Ishikawa (cell line): ENCODE measurements at regions not wholly inside any gene's neighbourhood (a gene's known extent, or its start where the extent isn't known, plus 50 kb on each side); places are given as distances from the start of the nearest gene placed in this dataset.

Experiments
- FOXM1 ChIP-seq: IDR thresholded peaks from 2 replicates; pipeline ENCODE4 v1.6.1; 2012; ENCODE audit warnings: low read depth, borderline replicate concordance
- MAX ChIP-seq: IDR thresholded peaks from 2 replicates; pipeline ENCODE4 v1.6.1; 2012
- RAD21 ChIP-seq: IDR thresholded peaks from 2 replicates; pipeline ENCODE4 v1.6.1; 2012; ENCODE audit warnings: low read depth
- TAF1 ChIP-seq: IDR thresholded peaks from 2 replicates; pipeline ENCODE4 v1.6.1; 2012; ENCODE audit warnings: low read depth, mild to moderate bottlenecking
- USF1 ChIP-seq: IDR thresholded peaks from 2 replicates; pipeline ENCODE4 v1.6.1; 2012
- ZBTB7A ChIP-seq: IDR thresholded peaks from 2 replicates; pipeline ENCODE4 v1.6.1; 2012; ENCODE audit warnings: low read depth

- TF ChIP-seq MAX: no peak
- no peak for TF ChIP-seq ZBTB7A
- TF ChIP-seq TAF1: no peak
- TF ChIP-seq RAD21: no peak
- no peak for TF ChIP-seq USF1
- no peak for TF ChIP-seq FOXM1
These were observed 67.5 kb downstream of the RPL22L1 start for GRCh38 chr3:170802164-170803151.
